WERI-Rb-1 (cell line): ENCODE measurements at regions not wholly inside any gene's neighbourhood (a gene's known extent, or its start where the extent isn't known, plus 50 kb on each side); places are given as distances from the start of the nearest gene placed in this dataset.

Experiments
- DNase-seq: peaks from one replicate; pipeline ENCODE4 v3.0.0-alpha.2; 2020
- H3K27ac ChIP-seq: fragments of 250-450 bp; sonication (Bioruptor Pico); 2 replicates; pipeline ENCODE4 v1.5.1; 2020; ENCODE audit warnings: mild to moderate bottlenecking, moderate library complexity
- H3K27me3 ChIP-seq: fragments of 250-450 bp; sonication (Bioruptor Pico); 2 replicates; pipeline ENCODE4 v1.5.1; 2021; ENCODE audit warnings: mild to moderate bottlenecking, low read depth, moderate library complexity; ENCODE audit not compliant: insufficient read depth, severe bottlenecking
- H3K36me3 ChIP-seq: fragments of 250-450 bp; sonication (Bioruptor Pico); 2 replicates; pipeline ENCODE4 v1.5.1; 2020; ENCODE audit warnings: mild to moderate bottlenecking, moderate library complexity
- H3K4me3 ChIP-seq: 2 replicates; pipeline ENCODE4 v1.5.1; 2011; ENCODE audit warnings: low read depth, mild to moderate bottlenecking, control low read depth, low read length
- H3K9me3 ChIP-seq: fragments of 250-450 bp; sonication (Bioruptor Pico); 2 replicates; pipeline ENCODE4 v1.5.1; 2021; ENCODE audit warnings: mild to moderate bottlenecking, moderate library complexity; ENCODE audit not compliant: severe bottlenecking
- TF ChIP-seq, protein P1 (sequence below): IDR thresholded peaks from 2 replicates; pipeline ENCODE4 v1.5.1; 2011; ENCODE audit warnings: low read depth, mild to moderate bottlenecking, control low read depth, inconsistent platforms, low read length

DNA sequence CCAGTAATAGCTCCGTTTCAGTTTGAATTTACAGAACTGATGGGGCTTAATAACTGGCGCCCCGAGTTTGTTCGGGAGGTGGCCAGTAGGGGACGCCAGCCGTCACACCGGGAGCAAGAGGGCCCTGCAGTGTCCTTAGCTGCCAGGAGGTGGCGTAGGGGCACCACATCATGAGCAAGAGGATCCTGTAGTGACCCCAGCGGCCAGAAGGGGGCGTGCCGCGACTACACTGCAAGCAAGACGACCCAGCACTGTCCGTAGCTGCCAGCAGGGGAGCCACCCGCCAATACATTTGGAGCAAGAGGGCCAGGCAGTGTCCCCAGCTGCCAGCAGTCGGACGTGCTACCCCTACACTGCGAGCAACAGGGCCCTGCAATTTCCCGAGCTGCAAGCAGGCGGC, 663.7 kb upstream of the B3GAT1 start:
- peak; percentile 89 for DNase-seq
- no peak overlapping the region for H3K27ac ChIP-seq
- H3K4me3 ChIP-seq, result no peak overlapping the region
- H3K27me3 ChIP-seq, result no peaks in the 10 kb centered on the region
- TF ChIP-seq, protein P1, sequence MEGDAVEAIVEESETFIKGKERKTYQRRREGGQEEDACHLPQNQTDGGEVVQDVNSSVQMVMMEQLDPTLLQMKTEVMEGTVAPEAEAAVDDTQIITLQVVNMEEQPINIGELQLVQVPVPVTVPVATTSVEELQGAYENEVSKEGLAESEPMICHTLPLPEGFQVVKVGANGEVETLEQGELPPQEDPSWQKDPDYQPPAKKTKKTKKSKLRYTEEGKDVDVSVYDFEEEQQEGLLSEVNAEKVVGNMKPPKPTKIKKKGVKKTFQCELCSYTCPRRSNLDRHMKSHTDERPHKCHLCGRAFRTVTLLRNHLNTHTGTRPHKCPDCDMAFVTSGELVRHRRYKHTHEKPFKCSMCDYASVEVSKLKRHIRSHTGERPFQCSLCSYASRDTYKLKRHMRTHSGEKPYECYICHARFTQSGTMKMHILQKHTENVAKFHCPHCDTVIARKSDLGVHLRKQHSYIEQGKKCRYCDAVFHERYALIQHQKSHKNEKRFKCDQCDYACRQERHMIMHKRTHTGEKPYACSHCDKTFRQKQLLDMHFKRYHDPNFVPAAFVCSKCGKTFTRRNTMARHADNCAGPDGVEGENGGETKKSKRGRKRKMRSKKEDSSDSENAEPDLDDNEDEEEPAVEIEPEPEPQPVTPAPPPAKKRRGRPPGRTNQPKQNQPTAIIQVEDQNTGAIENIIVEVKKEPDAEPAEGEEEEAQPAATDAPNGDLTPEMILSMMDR, result peak; percentile 94
- H3K36me3 ChIP-seq, result no peaks in the 10 kb centered on the region
- H3K9me3 ChIP-seq, result no peaks in the 10 kb centered on the region

DNA sequence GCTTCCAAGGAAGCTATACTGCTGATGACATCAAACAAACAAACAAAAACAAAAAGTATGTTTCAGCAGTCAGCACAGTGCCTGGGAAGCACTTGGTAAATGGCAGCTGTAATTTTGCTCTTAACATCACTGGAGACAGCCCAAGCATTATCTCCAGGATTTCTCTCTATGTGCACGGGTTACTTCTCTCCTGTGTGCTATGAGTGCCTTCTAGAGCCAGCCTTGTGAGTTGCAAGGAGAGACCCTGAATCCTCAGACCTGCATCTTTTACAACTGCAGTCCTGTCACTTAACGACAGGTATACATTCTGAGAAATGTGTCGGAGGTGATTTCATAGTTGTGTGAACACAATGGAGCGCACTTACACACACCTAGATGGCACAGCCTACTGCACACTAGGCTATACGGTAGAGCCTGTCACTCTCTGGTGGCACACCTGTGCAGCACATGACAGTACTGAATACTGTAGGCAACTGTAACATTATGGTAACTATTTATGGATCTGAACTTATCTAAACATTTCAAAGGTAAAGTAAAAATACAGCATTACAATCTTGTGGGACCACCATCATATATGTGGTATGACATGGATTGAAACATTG, 662.5 kb upstream of the B3GAT1 start:
- no peaks in the 10 kb centered on the region for H3K27me3 ChIP-seq
- H3K4me3 ChIP-seq, result no peak overlapping the region
- no peak overlapping the region for H3K27ac ChIP-seq
- H3K9me3 ChIP-seq, result no peaks in the 10 kb centered on the region
- no peaks in the 10 kb centered on the region for H3K36me3 ChIP-seq
- TF ChIP-seq, protein P1, result peak; percentile 77
- peak; percentile 43 for DNase-seq

GRCh38 chr11:135073870-135074269, 661.8 kb upstream of the B3GAT1 start:
- no peaks in the 10 kb centered on the region for H3K9me3 ChIP-seq
- no peak for DNase-seq
- no peaks in the 10 kb centered on the region for H3K36me3 ChIP-seq

DNA sequence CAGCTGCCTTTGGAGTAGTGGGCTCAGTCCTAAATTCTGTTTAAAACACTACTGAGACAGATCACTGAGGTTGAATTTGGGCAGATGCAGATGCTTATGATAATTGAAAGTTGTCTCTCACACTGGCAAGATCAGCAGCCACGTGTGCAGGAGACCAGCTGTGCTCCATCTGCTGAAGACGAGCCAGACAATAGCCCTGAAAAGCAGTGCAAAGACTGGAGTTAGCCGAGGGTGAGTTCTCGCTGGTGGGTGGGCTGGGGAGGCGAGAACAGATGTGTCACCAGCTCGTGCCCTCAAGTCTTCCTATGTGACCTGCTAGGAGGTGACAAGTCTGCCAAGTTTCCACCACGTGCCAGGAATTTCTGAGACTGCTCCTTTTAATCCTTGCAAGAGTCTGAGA, 661.3 kb upstream of the B3GAT1 start:
- Histone ChIP-seq H3K27ac (no peak overlapping the region), H3K27me3 (no peaks in the 10 kb centered on the region), H3K4me3 (no peak overlapping the region), H3K36me3 (no peaks in the 10 kb centered on the region), H3K9me3 (no peaks in the 10 kb centered on the region)
- no peak for DNase-seq
- TF ChIP-seq, protein P1, result no peak

More at GRCh38 chr11:135073870-135074269, 661.8 kb upstream of the B3GAT1 start:
- Histone ChIP-seq H3K27me3 (no peaks in the 10 kb centered on the region), H3K27ac (no peak overlapping the region), H3K4me3 (no peak overlapping the region)
- TF ChIP-seq, protein P1, result no peak

GRCh38 chr11:135069890-135070289, 657.8 kb upstream of the B3GAT1 start:
- Histone ChIP-seq H3K36me3 (no peaks in the 10 kb centered on the region), H3K27ac (no peak overlapping the region), H3K27me3 (no peaks in the 10 kb centered on the region), H3K4me3 (no peak overlapping the region), H3K9me3 (no peaks in the 10 kb centered on the region)
- DNase-seq, result no peak
- TF ChIP-seq, protein P1, result no peak

- H3K36me3 ChIP-seq, result no peaks in the 10 kb centered on the region
- peak; percentile 61 for DNase-seq
- peaks cover 1% of the 10 kb centered on the region for H3K9me3 ChIP-seq
- no peaks in the 10 kb centered on the region for H3K27me3 ChIP-seq
- TF ChIP-seq, protein P1, result no peak
- 0 out of 2 replicates have a peak overlapping the region, but pooled peaks have one; percentile 25 for H3K27ac ChIP-seq
- no peak overlapping the region for H3K4me3 ChIP-seq
Observed at GRCh38 chr11:135069063-135069462, 657.0 kb upstream of the B3GAT1 start.
